HG02642 (cell line): ENCODE measurements at regions not wholly inside any gene's neighbourhood (a gene's known extent, or its start where the extent isn't known, plus 50 kb on each side); places are given as distances from the start of the nearest gene placed in this dataset.

ENCODE experiments used
- ATAC-seq: cut with Tn5 transposase; IDR thresholded peaks from one replicate; pipeline ENCODE4 v1.9.1; 2021; ENCODE audit warnings: mild to moderate bottlenecking; ENCODE audit not compliant: unreplicated experiment, poor library complexity

DNA sequence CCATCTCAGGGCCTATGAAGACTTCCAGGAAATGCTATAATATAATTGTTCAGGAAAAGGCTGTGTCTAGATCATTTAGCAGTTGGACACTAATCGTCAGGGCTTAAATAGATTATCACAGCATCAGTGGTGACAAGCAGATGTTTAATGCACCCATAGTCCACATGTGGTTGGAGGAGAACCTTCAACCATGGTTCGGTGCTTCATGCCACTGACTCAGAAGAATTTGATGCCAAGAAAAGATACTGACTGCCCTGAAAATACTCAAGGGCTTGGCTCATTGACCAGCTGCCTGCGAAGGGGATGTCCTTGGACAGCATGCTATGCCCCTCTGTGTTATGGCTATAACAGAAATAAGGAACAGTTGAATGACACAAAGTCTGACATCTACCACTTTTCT lies 175.7 kb downstream of the HHIPL2 start:
- ATAC-seq = no peak

DNA sequence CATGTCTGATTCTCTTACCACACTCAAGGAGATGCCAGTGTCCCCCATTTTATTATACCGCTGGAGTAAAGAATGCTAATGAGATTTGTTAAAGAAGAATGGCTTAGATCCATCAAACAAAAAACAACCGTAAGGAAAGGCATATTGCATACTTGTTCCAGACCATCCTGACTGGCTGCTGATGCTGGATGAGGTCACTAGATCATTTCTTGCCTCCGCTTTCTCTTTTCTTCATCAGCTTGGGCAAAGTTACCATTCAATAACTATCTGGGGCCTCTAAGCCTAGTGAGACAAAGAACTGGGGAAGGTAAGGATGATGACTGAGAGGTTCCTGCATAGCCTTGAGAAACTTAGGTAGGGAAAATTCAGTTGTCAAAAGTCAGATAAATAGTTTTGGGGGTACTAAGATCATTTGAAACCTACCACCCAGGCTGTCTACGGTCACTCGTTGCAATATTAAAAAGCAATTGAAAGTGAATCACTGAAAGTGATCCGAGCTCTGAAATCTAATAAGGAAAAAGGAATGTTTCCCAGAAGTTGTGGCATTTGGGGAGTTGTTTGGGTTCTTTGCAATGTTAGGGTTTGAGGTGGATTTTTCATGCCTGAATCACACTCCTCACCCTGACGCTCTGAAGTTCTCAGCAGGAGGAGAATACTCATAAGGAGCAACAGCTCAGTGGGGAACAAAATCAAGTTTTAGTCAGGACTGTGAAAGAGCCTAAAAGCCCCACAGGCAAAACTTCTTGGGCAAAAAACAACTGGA lies 176.8 kb downstream of the HHIPL2 start:
- ATAC-seq = no peak

DNA sequence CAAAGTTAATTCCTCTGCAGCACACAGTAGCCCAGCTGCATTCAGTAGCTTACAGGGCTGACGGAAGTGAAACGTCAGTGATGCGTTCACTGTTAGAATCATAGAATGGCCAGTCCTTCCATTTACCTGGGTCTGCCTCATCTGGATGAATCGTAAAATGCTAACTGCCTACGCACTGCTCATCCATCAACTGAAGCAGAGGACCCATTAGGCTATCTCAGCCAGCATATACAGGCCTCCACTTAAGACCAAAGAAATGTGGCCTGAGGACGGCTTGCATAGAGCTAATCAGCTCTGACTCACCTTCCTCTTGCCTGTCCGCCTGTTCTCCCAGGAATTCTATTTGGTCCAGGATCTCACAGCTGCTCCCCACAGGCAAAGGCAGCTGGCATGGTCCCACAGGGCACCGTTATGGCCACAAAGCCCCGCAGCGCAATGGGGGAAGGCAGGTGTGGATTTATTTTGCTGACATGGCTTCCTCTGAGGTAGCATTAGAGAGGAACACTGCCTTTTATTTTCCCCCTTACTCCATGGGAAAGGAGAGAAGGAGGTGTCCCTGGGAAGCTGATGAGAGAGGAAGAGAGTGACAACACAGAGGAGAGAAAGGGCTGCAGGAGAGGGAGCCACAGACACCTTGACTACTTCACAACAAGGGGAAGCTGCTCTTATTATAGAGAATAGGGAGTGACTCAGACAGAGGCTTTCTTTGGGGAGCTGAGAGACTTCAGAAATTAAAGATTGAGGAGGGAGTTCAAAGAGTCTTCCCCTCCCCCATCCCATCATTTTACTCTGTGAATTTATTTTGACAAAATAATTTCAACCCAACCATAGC lies 177.6 kb downstream of the HHIPL2 start:
- no peak for ATAC-seq

DNA sequence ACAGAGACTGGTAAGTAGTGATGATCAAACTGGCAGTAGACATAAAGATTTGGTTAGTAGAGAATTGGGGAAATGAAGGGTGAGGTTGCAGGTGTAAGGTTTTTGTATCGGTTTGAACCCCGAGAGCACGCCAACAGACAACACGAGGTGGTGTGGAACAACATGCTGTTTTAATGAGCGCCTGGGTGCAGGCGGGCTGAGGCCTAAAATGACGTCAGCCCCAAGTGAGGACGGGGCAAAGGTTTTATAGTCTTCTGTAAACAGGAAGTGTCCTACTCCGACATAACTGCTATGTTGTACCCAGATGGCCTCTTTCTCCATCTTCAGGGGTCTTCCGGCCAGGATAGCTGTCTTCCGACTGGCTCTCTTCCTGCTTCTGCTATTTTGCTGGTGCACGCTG lies 178.8 kb downstream of the HHIPL2 start:
- no peak for ATAC-seq

DNA sequence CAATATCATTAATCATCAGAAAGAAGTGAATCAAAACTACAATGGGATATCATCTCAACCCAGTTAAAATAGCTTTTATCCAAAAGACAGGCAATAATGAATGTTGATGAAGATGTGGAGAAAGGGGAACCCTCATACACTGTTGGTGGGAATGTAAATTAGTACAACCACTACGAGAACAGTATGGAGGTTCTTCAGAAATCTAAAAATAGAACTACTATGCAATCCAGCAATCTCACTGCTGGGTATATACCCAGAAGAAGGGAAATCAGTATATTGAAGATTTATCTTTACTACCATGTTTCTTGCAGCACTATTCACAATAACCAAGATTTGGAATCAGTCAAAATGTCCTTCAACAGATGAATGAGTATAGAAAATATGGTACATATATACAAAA lies 189.8 kb downstream of the HHIPL2 start:
- ATAC-seq = no peak

DNA sequence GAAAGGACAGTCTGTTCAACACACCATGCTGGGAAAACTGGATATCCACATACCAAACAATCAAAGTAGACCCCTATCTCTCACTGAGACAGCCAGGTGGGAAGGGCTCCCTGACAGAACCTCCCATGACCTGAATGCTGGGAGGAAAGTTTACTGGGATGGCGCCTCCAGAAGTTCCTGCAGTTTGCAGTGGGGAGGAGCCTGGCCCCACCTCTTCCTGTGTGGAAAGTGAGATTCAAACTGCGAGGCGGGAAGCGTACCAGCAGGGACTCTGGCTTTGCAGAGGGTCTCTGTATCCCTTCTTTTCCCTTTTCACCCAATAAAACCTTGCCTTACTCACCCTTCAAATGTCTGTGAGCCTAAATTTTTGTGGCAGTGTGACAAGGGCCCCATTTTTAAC lies 190.7 kb downstream of the HHIPL2 start:
- ATAC-seq = no peak

- ATAC-seq = no peak
Measured at GRCh38 chr1:222347627-222348026, 200.3 kb downstream of the HHIPL2 start.

- no peak for ATAC-seq
Measured at GRCh38 chr1:222346955-222347354, 200.9 kb downstream of the HHIPL2 start.

GRCh38 chr1:222339376-222339947 lies 208.4 kb downstream of the HHIPL2 start:
- ATAC-seq = no peak

- no peak for ATAC-seq
Measured at GRCh38 chr1:222335586-222335985, 212.3 kb downstream of the HHIPL2 start.

DNA sequence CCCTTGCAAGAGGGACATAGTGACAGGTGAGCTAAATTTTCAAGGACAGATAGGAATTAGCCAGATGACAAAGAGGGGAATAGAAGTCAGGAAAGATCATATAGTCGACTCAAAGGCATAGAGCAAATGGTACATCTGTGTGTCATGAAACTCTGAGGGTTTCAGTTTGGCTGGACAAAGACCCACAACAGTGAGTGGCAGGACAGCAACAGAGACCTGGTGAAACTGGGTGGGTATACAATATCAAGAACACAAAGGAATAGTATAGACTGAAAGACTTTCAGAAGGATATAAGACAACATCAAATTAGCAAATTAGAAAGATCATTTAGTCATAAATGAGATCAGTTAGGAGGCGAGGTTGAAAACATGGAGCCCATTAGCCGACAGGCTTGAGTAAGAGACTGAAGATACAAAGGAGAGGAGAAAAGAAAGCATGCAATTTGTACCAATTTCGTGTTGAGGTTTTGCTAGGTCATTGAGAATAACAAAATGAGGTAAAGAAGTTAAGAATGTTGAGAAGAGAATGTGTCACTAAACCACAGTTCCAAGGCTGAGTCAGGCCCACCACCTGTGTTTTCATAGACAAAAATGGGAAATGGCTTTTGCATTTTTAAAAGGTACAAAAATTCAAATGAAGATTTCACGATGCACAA lies 213.8 kb downstream of the HHIPL2 start:
- ATAC-seq = no peak

DNA sequence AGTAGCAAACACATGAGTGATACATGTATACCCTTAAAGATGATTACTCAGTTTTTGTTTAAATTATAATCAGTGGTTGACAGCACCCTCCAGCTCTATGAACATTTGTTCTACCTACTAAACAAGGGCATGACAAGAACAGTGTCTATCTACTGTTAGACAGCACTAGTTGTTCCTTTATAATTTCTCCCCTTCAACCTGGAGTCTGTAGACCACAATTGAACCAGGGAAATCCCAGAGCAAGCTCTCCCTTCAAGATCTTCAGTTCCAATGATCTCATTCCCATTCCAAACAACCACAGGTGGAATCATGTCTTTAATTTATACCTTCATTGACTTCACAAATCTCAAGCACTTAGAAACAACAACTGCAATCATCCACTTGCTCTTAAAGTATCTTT lies 216.1 kb downstream of the HHIPL2 start:
- no peak for ATAC-seq

- no peak for ATAC-seq
Measured at GRCh38 chr1:222331340-222331739, 216.6 kb downstream of the HHIPL2 start.

- no peak for ATAC-seq
Measured at GRCh38 chr1:222329493-222330045, 218.3 kb downstream of the HHIPL2 start.

DNA sequence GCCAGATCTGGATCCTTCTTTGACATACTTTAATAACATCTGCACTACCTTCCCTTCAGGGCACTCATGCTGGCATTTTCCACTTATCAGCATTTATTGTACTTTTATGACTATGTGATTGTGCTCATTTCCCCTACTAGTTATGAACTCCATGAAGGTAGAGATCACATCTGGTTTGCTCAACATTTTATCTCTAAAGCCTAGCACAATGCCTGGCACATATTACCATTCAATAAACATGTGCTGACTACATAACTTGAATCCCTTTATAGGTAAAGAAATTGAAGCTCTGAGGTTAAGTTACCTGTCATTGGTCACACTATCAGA lies 221.2 kb downstream of the HHIPL2 start:
- ATAC-seq = no peak

- no peak for ATAC-seq
Measured at GRCh38 chr1:222326006-222326709, 221.7 kb downstream of the HHIPL2 start.

DNA sequence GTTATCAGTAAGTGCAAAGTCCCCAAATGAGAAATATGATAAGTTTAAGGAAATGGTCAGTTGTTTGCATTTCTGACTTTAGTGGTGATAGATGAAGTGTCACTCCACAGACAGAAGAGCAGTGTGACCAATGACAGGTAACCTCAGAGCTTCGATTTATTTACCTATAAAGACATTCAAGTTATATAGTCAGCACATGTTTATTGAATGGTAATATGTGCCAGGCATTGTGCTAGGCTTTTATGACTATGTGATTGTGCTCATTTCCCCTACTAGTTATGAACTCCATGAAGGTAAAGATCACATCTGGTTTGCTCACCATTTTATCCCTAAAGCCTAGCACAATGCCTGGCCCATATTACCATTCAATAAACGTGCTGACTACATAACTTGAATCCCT lies 222.4 kb downstream of the HHIPL2 start:
- no peak for ATAC-seq

DNA sequence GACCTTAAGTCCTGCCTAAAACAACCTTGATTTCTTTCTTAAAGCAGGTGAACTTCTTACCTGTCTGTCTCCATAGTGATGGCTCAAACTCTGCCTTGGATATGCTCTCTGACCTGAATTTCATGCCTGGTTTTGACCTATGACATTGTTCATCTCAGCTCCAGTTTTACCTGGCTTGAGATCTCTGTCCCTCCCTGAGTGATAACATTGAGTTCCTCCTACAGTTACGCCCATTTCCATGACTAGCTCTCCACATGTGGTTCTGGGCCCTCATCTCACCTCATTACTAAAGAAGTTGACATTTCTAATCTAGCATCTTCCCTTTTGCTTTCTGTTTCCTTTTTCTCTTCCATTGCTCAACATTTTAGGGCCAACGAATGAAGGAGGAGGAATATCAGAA lies 233.1 kb downstream of the HHIPL2 start:
- ATAC-seq = no peak

DNA sequence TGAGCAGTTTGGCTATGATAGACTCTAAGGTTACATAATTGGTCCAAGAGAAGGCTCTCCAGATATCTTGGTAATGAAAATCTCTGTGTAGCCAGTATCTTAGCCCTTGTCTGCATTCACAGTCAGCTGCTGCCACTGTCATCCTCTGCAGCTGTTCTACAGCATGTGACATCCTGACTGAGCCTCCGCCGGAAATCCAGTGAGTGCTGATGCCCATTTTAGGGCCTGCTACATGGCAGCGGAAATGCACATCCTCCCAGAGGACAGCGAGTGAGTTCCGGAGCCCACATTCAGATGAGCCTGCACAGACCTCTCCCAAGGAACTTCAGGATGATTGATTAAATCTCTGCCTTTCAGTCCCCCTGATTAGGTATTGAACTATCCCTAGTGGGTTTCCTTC lies 237.1 kb downstream of the HHIPL2 start:
- ATAC-seq = no peak

- ATAC-seq = no peak
Measured at GRCh38 chr1:222307621-222308020, 240.3 kb downstream of the HHIPL2 start.
